Gastrocnemius medialis (tissue), 4 donors: ENCODE measurements at regions not wholly inside any gene's neighbourhood (a gene's known extent, or its start where the extent isn't known, plus 50 kb on each side); places are given as distances from the start of the nearest gene placed in this dataset.

Source experiments
- ATAC-seq, 2 donors: fragments of 150-250 bp; one replicate each; pipeline ENCODE4 v1.9.1; 2016
- DNase-seq, 2 donors: peaks; one replicate each; pipeline ENCODE4 v3.0.0-alpha.2; 2019
- H3K27ac ChIP-seq, 4 donors: fragments of 200-600 bp; sonication (generic); 1 replicate in 1 of 4; 2 replicates in 3 of 4; pipeline ENCODE4 v1.5.1; 2016 to 2018; ENCODE audit warnings: mild to moderate bottlenecking in 2 of 4, moderate library complexity in 1 of 4
- H3K27me3 ChIP-seq, 3 donors: fragments of 200-600 bp; sonication (generic) in 2 of 3; 1 replicate in 1 of 3; 2 replicates in 2 of 3; pipeline versions ENCODE4 v1.5.1 to v1.6.0; 2016 to 2019; ENCODE audit warnings: mild to moderate bottlenecking in 1 of 3, moderate library complexity in 1 of 3
- H3K36me3 ChIP-seq, 2 donors: fragments of 200-600 bp; sonication (generic) in 1 of 2; one replicate each; pipeline ENCODE4 v1.5.1; 2017 to 2018
- H3K4me1 ChIP-seq, 2 donors: fragments of 200-600 bp; sonication (generic) in 1 of 2; one replicate each; pipeline ENCODE4 v1.5.1; 2016 to 2017; ENCODE audit warnings: mild to moderate bottlenecking in 2 of 2
- H3K4me3 ChIP-seq, 4 donors: fragments of 200-600 bp; sonication (generic) in 3 of 4; 1 replicate in 1 of 4; 2 replicates in 3 of 4; pipeline ENCODE4 v1.5.1; 2016 to 2019; ENCODE audit warnings: mild to moderate bottlenecking in 2 of 4
- H3K9me3 ChIP-seq, 3 donors: fragments of 200-600 bp; sonication (generic) in 2 of 3; 1 replicate in 1 of 3; 2 replicates in 2 of 3; pipeline ENCODE4 v1.5.1; 2016 to 2019
- POLR2A ChIP-seq, 2 donors: fragments of 450-650 bp; IDR thresholded peaks; one replicate each; pipeline ENCODE4 v1.6.1; 2017; ENCODE audit warnings: antibody characterized with exemption in 2 of 2, mild to moderate bottlenecking in 2 of 2, moderate library complexity in 2 of 2
- in situ Hi-C, 4 donors: fragments of 200-750 bp; cut with MboI; loops; one replicate each; pipeline versions ENCODE4 v1.15.0 to v1.8.0; 2017; ENCODE audit warnings: low sequenced_read_pairs in 4 of 4
- intact Hi-C: fragments of 100-400 bp; cut with DNase I; formaldehyde crosslinking; loops from one replicate; pipeline ENCODE4 v1.15.1; 2023; ENCODE audit warnings: low total_unique reads
- TF ChIP-seq, protein P1 (sequence below), 5 experiments: fragments of 450-650 bp in 3 of 5; fragments of 200-600 bp in 2 of 5; sonication (generic) in 2 of 5; IDR thresholded peaks in 4 of 5; conservative IDR thresholded peaks in 1 of 5; 1 replicate in 4 of 5; 2 replicates in 1 of 5; pipeline ENCODE4 v1.5.1; 2016 to 2019; ENCODE audit warnings: antibody characterized with exemption in 5 of 5, mild to moderate bottlenecking in 3 of 5, moderate library complexity in 3 of 5

DNA sequence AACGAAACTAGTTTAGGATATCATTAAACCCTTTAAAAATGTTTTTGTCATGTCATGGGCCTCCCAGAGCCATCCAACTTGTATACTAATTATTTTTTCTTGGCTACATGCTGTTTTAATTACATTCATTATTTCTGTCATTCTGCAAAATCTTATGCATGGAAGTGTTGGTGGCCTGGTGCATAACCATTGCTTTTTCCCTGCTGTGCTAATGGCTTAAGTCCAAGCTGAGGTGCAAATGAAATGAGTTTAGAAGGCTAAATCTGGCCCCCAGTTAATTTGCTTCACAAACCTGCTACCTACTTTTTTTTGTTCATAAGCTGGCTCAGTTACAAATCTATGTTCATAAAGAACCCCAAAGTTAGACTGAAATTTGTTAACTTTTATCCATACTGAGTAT lies 1249.9 kb downstream of the EPHA7 start:
- H3K27ac ChIP-seq = no peak overlapping the region
- no peaks in the 10 kb centered on the region for H3K4me1 ChIP-seq
- H3K4me3 ChIP-seq = no peak overlapping the region
- H3K9me3 ChIP-seq = no peaks in the 10 kb centered on the region
- H3K27me3 ChIP-seq = no peaks in the 10 kb centered on the region
- in situ Hi-C loops (no loop called here), intact Hi-C loops (no loop called here)
- no peak for DNase-seq
- no peaks in the 10 kb centered on the region for H3K36me3 ChIP-seq
- no peak for ATAC-seq
- TF ChIP-seq POLR2A (IDR thresholded peaks at IDR 0.05) = no peak
- TF ChIP-seq, protein P1, sequence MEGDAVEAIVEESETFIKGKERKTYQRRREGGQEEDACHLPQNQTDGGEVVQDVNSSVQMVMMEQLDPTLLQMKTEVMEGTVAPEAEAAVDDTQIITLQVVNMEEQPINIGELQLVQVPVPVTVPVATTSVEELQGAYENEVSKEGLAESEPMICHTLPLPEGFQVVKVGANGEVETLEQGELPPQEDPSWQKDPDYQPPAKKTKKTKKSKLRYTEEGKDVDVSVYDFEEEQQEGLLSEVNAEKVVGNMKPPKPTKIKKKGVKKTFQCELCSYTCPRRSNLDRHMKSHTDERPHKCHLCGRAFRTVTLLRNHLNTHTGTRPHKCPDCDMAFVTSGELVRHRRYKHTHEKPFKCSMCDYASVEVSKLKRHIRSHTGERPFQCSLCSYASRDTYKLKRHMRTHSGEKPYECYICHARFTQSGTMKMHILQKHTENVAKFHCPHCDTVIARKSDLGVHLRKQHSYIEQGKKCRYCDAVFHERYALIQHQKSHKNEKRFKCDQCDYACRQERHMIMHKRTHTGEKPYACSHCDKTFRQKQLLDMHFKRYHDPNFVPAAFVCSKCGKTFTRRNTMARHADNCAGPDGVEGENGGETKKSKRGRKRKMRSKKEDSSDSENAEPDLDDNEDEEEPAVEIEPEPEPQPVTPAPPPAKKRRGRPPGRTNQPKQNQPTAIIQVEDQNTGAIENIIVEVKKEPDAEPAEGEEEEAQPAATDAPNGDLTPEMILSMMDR (IDR thresholded peaks at IDR 0.05 in 4 of 5, conservative IDR thresholded peaks at IDR 0.05 in 1 of 5) = no peak

- no peak for DNase-seq
- no peak for ATAC-seq
- in situ Hi-C loops = no loop called here
- H3K27me3 ChIP-seq = no peaks in the 10 kb centered on the region
- H3K4me3 ChIP-seq = no peak overlapping the region
- no peaks in the 10 kb centered on the region for H3K36me3 ChIP-seq
- H3K9me3 ChIP-seq = no peaks in the 10 kb centered on the region
- no peak overlapping the region for H3K27ac ChIP-seq
- intact Hi-C loops = no loop called here
- H3K4me1 ChIP-seq = no peaks in the 10 kb centered on the region
- no peak for TF ChIP-seq POLR2A (IDR thresholded peaks at IDR 0.05)
- TF ChIP-seq, protein P1 (IDR thresholded peaks at IDR 0.05 in 4 of 5, conservative IDR thresholded peaks at IDR 0.05 in 1 of 5) = no peak
Observed at GRCh38 chr6:92166666-92167065, 1252.7 kb downstream of the EPHA7 start.

DNA sequence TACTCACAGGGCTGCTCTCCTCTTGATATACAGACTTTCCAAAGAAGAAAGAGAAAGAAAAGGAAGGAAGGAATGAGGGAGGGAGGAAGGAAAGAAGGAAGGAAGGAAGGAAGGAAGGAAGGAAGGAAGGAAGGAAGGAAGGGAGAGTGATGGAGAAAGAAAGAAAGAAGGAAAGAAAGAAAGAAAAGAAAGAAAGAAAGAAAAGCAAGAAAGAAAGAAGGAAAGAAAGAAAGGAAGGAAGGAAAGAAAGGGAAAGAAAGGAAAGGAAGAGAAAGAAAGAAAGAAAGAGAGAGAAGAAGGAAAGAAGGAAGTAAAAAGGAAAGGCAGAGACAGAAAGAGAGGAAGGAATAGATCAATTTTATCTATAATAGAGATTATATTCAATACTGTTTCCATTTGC lies 1257.4 kb downstream of the EPHA7 start:
- H3K9me3 ChIP-seq = no peaks in the 10 kb centered on the region
- TF ChIP-seq, protein P1 (IDR thresholded peaks at IDR 0.05 in 4 of 5, conservative IDR thresholded peaks at IDR 0.05 in 1 of 5) = no peak
- no peak for TF ChIP-seq POLR2A (IDR thresholded peaks at IDR 0.05)
- no peaks in the 10 kb centered on the region for H3K27me3 ChIP-seq
- no peak overlapping the region for H3K27ac ChIP-seq
- DNase-seq = no peak
- in situ Hi-C loops = no loop called here
- no peak for ATAC-seq
- H3K4me1 ChIP-seq = no peaks in the 10 kb centered on the region
- intact Hi-C loops = no loop called here
- H3K36me3 ChIP-seq = no peaks in the 10 kb centered on the region
- no peak overlapping the region for H3K4me3 ChIP-seq

GRCh38 chr6:92160226-92160625 lies 1259.1 kb downstream of the EPHA7 start:
- TF ChIP-seq, protein P1 (IDR thresholded peaks at IDR 0.05 in 4 of 5, conservative IDR thresholded peaks at IDR 0.05 in 1 of 5) = no peak
- no peak for TF ChIP-seq POLR2A (IDR thresholded peaks at IDR 0.05)

GRCh38 chr6:92159046-92159445 lies 1260.3 kb downstream of the EPHA7 start:
- no peak for DNase-seq
- in situ Hi-C loops (no loop called here), intact Hi-C loops (no loop called here)
- no peak for ATAC-seq
- TF ChIP-seq POLR2A (IDR thresholded peaks at IDR 0.05) = no peak
- TF ChIP-seq, protein P1 (IDR thresholded peaks at IDR 0.05 in 4 of 5, conservative IDR thresholded peaks at IDR 0.05 in 1 of 5) = no peak
- H3K4me1 ChIP-seq = no peaks in the 10 kb centered on the region
- no peaks in the 10 kb centered on the region for H3K27me3 ChIP-seq
- no peak overlapping the region for H3K4me3 ChIP-seq
- no peaks in the 10 kb centered on the region for H3K36me3 ChIP-seq
- no peak overlapping the region for H3K27ac ChIP-seq
- H3K9me3 ChIP-seq = no peaks in the 10 kb centered on the region

More at GRCh38 chr6:92160226-92160625, 1259.1 kb downstream of the EPHA7 start:
- no peaks in the 10 kb centered on the region for H3K27me3 ChIP-seq
- DNase-seq = no peak
- no peak for ATAC-seq
- intact Hi-C loops (no loop called here), in situ Hi-C loops (no loop called here)
- no peak overlapping the region for H3K27ac ChIP-seq
- H3K4me3 ChIP-seq = no peak overlapping the region
- H3K9me3 ChIP-seq = no peaks in the 10 kb centered on the region
- H3K36me3 ChIP-seq = no peaks in the 10 kb centered on the region
- H3K4me1 ChIP-seq = no peaks in the 10 kb centered on the region
